M059J (cell line): ENCODE measurements at regions not wholly inside any gene's neighbourhood (a gene's known extent, or its start where the extent isn't known, plus 50 kb on each side); places are given as distances from the start of the nearest gene placed in this dataset.
"Not testable (repeated sequence)": the region's sequence is repeated elsewhere in the genome, so short reads cannot be mapped to it uniquely, and the experiment has no call there.

Experiments
- DNase-seq: peaks from one replicate; pipeline ENCODE4 v3.0.0-alpha.2; 2012; ENCODE audit warnings: low read depth

DNA sequence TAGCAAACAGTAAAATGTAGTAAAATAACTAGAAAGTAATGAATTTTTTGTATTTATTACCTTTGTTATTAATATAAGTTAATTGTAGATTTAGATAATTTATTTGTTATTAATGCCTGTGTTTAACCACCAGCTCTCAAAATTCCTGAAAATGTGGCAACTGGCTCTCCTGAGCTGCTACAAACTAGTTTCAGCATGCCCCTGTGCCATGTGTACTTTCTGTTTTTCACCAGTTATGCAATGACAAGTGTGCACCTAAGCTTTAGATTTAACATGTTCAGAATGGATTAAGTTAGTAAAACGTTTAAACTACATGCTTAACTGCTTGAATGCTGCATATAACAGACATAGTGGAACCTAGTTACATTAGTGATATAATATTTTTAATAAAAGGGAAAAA lies 88.1 kb downstream of the POSTN start:
- no peak for DNase-seq

DNA sequence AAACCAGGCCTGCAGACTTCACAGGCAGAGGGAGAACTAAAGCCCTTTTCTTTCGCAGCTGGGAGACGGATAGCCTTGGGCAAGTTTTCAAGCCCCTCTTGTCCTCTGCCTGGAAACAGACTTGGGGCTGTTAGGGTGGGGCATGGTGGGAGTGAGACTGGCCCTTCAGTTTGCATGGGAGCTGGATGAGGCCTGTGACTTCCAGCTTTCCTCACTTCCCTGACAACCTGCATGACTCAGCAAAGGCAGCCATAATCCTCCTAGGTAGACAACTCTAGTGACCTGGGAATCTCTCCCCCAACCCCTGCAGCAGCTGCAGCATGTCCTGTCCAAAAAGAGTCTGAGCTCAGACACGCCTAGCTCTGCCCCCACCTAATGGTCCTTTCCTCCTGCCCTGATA lies 93.0 kb downstream of the POSTN start:
- DNase-seq = no peak

DNA sequence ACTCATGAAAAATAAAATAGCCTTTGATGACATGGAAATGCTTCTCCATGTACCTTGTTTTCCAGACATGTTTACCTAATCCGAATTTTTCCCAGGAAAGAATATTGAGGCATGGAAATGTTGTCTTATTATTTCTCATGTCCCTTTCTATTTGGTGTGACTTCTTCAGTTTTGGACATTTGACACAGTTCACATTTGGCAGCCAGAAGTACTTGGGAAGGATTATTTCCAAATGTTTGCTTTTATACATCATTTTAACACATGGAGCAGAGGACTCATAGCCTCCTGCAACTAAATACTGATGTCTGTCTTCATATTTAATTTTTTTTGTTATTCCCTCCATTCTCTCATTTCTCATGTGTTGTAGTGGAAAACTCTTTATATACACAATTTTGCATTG lies 94.3 kb downstream of the POSTN start:
- DNase-seq = no peak

DNA sequence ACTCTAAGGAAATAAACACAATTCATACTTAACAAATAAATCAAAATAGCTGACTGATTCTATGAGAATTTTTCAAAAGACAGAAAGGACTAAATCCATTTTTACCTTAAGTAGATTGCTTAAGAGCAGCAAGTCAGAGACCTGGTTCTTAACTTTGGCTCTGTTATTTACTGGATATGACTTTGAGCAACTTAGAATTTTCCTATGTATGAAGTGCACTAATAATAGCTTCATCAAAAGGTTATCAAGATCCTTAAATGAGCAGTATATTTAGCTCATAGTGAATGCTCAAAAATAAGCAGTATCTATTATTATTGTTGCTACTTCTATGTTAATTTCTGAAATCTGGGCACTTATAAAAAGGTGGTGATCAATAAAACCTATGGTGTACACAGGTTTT lies 95.3 kb downstream of the POSTN start:
- no peak for DNase-seq

DNA sequence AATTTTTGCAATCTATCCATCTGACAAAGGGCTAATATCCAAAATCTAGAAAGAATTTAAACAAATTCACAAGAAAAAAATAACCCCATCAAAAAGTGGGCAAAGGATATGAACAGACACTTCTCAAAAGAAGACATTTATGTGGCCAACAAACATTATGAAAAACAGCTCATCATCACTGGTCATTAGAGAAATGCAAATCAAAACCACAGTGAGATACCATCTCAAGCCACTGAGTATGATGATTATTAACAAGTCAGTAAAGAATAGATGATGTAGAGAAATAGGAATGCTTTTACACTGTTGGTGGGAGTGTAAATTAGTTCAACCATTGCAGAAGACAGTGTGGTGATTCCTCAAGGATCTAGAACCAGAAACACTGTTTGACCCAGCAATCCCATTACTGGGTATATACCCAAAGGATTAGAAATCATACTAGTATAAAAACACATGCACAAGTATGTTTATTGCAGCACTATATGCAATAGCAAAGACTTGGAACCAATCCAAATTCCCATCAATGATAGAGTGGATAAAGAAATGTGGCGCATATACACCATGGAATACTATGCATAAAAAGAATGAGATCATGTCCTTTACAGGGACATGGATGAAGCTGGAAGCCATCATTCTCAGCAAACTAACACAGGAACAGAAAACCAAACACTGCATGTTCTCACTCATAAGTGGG lies 96.1 kb downstream of the POSTN start:
- not testable (repeated sequence) for DNase-seq

DNA sequence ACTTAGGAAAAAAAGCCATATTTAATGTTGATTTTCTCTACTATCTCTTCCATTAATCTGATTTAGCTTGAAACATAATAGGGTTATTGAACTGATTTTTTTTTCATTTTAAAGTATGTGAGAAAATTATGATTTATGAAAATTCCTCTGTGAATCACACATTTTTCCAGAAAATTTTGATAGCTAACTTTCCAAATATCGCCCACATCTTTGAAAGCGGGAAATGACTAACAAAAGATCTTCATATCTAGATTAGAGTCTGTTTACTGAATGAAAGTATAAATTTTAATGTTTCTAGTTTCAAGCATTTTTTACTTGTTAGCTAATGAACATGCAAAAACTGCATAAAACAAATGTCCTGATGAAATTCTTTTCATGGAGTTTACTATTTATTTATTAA lies 97.4 kb downstream of the POSTN start:
- DNase-seq = no peak

DNA sequence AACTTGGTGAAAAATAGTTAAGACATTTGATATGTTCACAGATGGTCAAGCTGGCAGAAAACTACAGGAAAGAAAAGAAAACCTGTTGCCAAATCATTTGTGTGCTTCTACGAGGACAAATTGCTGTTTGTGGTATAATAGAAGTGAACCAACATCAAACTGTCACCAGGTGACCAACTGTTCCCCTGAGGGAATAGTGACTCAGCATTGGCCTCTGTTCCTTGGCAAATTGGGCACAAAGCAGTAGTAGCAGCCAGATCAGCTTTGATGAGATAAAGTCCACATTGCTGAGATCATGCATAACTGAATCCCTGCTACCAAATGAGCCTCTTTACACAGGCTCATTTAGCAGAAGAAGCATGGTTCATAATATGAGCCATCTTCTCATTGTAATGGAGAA lies 103.5 kb downstream of the POSTN start:
- peak; percentile 97 for DNase-seq

DNA sequence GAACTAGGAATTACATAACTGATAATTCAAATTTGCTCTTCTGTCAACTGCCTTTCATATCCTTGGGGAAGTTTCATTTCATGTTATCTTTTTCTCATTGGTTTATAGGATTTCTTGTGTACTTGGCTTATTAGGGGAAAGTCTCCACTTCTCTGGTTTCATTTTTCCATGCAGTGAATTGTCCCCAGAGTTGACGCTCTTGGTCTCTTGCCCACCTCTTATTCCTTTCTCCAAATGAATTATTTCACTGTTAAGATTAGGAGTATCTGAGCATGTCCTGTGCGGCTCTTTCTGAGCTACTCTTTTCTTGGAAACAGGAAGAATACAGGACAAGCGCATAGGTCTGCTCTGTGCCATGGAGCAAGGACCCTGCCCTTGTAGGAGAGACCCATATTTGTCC lies 104.8 kb downstream of the POSTN start:
- DNase-seq = no peak

DNA sequence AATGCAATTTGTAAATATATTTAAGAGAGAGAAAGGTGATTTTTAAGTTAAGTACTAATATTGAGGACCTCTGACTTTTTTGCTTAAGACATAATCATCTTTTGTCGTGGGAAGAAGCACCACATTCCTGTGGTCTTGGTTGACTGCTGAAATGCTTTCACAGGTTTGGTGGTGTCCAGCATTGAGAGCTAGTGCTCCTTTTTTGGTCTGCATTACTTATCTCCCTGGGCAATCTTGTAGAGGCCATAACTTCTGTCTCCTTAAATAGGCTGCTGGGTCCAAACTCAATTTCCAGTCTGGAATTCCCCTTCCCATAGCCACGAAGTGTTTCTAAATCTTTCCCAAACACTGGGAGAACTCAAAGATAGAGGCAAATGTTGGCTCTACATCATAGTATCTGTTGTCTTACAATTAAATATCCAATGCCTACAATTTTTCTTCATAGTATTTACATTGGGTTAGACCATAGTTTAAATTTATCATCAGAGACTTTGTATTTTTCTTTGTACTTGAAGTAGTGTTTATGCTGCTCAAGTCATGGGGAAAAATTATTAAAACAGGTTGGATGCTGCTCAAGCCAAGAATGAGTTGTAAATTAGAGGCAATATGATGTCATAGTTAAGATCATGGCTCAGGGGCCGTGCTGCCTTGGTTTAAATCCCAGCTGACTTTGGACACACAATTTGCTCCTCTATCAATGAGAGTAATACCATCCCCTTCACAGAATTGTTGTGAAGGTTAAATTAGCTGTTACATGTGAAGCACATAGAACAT lies 105.6 kb downstream of the POSTN start:
- peak; percentile 93 for DNase-seq

DNA sequence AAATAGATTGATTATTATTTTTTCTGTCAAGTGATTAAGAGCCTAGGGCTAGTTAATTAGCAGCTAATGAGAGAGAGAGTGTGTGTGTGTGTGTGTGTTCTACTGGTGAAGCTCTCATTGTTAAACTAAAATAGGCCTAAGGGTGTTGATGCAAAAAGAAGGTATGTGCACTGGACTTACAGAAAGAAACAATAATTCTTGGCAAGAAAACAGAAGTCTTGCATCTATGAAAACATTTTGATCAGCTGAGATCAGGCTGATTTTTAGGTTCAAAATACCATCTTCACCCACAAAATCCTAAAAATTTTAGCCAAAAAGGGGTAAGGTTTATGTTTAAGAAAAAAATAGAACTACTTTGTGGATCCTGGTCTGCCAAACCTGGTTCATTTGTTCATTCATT lies 106.5 kb downstream of the POSTN start:
- no peak for DNase-seq

DNA sequence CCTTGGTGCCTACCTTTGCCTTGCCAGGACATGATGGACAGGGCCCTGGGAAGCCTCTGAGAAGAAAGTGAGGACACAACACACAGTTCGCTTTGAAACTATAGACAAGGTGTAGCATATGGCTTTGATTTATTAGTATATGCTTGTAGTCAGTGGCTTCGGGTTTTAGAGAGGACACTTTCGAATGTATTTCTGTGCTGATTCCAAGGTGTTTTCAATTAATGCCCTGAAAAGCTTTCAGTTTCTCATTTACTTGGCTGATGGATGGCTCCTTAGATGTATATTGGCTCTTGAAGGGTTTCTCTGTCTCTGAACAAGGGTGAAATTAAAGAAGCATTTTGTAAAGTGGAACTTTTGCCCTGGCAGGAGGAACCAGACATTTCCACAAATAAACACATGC lies 106.9 kb downstream of the POSTN start:
- DNase-seq = no peak

DNA sequence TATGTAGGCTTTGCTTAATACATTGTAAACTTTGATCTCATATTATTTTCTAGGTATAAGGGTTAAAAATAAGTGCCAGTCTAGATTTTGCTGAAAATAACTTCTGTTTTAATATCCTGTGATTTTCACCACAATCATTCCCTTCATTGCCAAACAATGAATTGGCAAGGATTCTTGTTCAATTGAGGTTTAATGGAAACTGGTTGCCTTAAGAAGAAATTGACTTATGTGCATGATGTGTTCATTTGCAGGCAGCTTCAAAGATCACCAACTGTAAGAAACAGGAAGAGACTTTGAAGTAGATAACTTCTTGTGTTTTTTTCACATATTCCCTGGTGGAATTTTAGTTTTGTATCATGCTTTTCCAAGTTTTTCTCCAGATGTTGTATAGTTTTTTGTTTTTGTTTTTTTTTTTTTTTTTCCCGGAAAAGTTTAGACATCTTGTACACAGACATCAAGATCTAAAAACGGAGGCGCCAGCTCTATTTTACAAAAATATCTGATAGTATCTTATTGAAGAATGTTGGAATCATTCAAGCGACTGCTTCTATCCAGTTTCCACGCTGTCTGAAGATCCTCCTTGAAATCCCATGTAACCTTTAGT lies 108.3 kb downstream of the POSTN start:
- DNase-seq = no peak

DNA sequence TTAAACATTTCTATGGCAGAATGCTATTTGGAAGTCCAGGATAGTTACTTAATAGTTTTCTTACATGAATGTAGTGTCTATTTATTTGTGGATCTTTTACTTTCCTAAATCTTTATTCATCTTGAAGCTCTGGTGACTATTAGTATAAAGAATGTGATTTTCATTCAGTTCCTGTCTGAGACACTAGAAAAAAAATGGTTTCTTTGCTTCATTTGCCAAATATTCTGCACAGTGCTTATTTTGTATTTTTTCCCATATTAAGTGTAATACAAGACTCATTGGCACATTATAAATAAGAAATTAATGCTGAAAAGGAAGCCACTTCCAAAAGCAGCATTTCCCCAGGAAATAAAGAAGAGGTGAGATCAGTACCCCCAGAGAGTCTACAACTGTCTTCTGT lies 109.8 kb downstream of the POSTN start:
- DNase-seq = no peak

DNA sequence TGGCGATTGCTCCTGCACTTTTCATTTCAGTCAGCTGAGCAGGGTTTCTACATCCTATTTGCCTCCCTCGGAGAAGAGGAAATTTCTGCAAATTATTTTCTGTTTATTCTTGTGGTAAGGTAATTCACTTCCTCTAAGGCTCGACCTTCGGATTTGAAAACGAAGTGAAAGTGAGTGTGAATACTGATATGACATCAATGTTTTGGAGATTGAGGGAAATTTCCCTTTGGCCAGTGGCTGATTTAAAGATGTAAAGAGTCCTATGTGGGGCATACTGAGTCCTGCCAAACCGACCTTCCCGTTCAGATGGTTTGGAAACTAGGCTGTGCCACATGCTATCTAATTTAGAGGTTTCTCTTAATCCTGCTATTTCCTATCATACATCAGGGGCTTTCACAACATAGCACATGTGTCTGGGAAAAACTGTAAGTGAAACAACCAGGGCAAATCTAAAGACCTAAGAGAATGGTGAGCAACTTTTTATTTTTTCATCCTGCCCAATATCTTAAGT lies 112.3 kb downstream of the POSTN start:
- DNase-seq = peak; percentile 70

DNA sequence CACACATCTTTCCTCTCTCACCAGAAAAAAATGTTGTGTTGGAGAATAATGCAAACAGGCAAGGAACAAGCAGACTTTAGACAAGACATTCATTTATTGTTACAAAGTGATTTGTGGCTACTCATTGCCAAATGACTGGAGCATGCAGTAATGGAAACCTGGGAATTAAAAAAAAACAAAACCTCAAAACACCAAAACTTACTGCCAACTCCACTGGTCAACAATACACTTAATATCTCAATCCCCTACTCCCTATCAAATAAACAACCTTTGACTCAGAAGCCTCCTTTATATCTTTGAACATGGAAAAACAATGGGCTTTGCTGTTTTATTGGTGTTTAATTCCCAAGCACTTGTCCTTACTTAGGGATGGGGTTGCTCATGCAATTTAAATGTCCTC lies 112.8 kb downstream of the POSTN start:
- peak; percentile 78 for DNase-seq

DNA sequence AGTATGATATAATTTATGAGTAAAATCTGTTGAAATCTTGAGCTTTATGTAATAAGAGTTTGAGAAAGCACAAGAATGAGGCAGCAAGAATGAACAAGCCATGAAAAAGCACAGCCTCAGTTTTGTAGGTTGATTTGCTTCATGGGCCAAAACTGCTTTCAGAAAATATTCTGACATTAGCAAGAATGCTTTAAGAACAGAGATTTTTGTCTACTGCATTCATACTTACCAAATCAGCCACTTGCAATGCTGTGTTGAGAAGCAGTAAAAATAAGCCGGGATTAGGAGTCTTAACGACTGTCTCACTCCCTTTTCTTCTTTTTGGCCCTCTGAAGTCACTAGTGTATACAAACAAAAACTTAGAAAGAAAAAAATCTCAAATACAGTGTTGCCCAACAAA lies 114.5 kb downstream of the POSTN start:
- DNase-seq = no peak

DNA sequence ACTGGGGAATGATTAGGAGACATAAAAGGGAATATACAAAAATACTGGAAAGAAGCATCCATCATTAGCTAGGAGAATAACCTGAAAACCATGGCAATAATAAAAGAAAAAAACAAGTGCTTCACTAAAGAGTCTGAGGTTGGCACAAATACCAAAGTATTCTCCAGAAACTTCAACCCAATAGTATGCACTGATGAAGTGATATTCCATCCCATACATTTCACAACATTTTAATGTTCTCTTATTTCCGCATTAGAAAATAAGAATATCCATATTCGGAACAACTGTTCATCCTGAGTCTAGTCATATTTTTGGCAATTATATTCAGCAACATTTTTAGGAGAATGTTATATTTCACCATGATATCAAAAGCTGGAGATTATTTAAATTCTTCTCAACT lies 116.2 kb downstream of the POSTN start:
- no peak for DNase-seq

DNA sequence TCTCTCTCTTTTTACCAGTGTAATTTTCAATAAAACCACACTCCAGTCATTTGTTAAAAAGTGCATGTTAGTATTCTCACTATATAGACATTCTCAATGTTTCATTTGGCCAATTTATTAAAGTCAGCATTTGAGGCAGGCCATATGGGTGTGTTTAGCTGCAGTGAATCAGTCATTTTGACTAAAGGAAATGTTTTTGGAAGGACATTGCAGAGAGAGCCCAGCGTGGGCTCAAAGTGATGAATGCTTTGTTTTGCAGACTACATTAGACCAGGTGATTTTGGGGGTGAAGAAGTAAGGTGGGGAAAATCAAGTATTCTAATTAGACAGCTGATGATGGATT lies 116.7 kb downstream of the POSTN start:
- no peak for DNase-seq

DNA sequence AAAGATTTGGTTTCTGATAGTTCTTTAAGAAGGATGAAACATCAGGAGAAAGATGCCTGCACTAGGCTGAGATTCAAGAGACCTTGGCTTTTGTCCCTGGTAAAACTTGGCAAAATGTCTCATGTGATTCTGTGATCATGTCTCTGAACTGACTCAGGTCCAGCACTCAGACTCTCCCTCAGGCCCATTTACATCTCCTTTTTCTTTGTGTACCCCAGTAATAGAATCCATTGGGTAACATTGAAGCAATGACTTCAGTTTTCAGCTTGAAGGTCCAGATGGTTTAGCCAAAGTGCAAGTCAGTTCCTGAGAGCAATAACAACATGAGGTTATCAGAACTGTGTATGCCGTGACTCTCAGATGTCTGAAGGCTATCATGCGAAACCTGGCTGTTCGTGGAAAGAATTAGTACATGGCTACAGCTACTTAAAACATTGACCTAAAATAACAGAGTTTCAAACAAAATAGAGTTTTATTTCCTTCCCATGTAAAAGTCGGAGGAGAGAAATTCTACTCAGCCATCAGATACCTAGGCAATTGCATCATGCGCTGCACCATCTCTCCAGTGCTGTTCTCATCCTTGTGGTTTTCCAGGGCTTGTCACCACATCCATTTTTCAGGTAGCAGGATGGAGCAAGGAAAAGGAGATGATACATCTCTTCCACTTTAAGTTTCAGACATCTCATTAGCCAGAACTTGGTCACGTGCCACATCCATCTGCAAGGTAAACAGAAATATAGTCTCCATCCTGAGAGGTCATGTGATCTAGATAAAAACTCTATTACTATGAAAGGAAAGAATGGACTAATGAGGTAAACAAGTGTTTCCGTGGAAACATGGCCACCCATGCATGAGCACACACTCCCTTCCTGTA lies 117.3 kb downstream of the POSTN start:
- peak; percentile 70 for DNase-seq

DNA sequence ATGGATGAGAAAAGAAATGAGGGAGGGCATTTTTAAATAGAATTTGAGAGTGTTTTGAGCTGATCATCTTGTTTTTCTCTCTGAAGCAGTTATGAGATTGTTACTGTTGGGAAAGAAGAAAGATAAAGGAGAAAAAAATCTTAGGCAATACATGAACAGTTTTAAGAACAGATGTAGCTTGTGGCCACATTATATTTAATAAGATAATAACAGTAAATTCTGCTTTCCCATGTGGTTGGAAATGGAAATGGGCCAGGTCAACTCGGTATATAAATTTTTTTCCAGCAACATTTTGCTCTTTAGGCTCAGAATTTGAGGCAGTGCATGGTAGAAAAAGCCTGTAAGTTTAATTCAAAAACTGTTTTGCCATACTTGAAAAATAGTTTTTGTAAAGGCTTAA lies 118.7 kb downstream of the POSTN start:
- no peak for DNase-seq

DNA sequence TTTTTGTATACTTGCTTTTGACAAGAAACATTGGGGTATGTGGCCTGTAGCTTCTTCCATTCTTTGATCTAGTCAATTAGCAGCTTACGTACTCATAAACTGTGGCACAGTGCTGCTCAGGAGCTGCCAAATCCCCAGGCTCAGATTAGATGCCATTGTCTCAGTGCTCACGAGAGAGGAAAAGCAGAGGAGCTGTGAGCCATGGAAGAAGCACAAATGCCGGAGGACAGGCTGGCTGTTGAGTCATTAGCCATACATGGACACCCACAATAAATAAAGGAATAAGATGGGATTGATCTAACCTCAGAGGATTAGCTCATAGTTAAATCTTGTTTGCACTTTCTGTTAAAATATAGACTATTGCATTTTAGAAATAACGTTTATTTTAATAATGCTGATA lies 121.7 kb downstream of the POSTN start:
- peak; percentile 77 for DNase-seq

DNA sequence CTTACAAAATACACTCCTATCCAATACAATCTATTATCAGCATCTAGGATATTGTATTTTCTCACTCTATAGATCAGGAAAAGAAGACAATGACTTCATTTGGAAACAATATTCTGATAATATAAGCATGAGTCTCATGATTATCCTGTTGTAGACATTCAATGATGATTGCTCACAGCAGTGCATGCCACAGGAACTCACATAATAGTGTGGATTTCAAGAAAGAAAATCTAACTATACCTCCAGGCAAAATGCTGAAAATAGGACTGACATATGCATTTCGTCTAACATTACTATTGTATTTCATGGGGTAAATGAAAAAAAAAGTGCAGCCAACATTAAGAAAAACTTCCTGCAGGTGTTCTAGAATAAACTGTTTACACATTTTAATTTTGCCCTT lies 122.6 kb downstream of the POSTN start:
- peak; percentile 50 for DNase-seq
